ENCODE measurements at regions not wholly inside any gene's neighbourhood (a gene's known extent, or its start where the extent isn't known, plus 50 kb on each side); places are given as distances from the start of the nearest gene placed in this dataset.

GRCh38 chr19:31535691-31536460 lies 186.6 kb upstream of the TSHZ3 start:
- TF ChIP-seq CTCF (IDR thresholded peaks at IDR 0.05): no peak
- no peak for TF ChIP-seq EP300 (IDR thresholded peaks at IDR 0.05)
- no peak for TF ChIP-seq POLR2A (IDR thresholded peaks at IDR 0.05)

Data from upper lobe of left lung (tissue), 4 donors.